NCI-H526 treated with DMSO at 0.1 percent for 48 hours (cell line): ENCODE measurements at regions not wholly inside any gene's neighbourhood (a gene's known extent, or its start where the extent isn't known, plus 50 kb on each side); places are given as distances from the start of the nearest gene placed in this dataset.

Source experiments
- DNase-seq: peaks from one replicate; lab custom pipeline; 2025; lab: John Stamatoyannopoulos, UW

- no peak for DNase-seq
Observed at GRCh38 chr17:15109608-15110007, 155.5 kb downstream of the PMP22 start.

DNA sequence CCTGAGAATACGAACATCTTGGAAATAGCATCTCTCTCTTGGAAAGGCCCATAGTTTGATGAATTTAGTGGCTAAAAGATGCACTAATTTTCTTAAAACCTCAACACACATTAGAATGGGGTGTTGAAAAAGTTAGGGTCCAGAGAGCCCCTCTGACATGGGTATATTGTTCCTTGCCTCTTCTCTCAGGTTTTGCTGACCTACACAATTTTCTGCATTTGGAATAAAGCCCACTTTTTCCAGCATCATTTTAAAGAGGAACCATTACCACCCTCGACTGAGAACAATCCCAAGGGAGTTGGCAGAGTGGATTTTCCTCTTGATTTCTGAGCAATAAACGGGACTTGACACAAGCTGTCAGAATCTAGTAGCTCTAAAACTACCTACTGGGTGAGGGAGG lies 156.1 kb downstream of the PMP22 start:
- DNase-seq = no peak

GRCh38 chr17:15106540-15106939 lies 158.6 kb downstream of the PMP22 start:
- no peak for DNase-seq

DNA sequence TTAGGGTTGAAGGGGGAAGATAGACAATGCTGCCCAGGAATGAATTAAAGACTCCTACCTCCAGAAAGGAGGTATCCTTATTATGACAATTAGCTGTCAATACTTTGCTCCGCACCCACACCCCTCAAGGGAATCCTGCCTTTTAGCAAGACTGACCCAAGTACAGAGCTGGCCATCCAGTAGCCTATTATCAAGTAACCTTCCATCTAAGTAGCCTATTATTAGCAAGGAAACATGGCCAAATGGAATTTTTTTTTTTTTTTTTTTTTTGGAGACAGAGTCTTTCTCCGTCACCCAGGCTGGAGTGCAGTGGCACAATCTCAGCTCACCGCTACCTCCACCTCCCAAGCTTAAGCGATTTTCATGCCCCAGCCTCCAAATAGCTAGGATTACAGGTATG lies 161.3 kb downstream of the PMP22 start:
- no peak for DNase-seq

DNA sequence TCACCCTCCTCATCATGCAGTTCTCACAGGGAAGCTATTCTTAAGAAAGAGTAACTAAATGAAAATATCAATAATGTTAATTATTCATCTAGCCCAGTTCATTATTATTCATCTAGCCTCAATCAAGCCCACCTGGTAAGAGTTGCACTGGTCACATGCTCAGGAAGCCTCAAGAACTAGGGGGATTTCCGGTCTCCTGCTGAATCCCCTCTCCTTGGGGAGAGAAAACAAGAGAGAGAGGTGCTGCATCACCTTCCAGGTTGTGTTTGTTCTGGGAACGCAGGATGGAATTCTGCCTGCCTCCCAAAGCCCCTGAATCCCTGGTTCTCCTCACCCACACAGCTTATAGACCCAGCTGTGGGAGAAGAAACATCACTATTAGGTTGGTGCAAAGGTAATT lies 164.0 kb downstream of the PMP22 start:
- DNase-seq = no peak

- DNase-seq = no peak
Observed at GRCh38 chr17:15096511-15096910, 168.6 kb downstream of the PMP22 start.

DNA sequence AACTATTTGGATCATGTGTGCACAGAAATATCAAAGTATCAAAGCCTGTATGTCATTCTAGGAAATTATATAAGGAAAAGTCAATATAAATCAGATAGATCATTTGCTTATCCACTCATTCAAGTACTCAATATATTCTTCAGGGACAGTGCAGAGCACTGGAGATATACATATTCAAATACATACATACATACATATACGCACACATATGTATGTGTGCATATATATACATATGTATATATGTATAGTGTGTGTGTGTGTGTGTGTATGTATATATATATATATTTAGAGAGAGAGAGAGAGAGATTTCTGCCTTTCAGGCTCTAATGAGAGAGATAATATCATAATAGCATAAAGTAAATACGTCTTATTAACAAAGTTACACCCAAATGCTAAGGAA lies 169.2 kb downstream of the PMP22 start:
- no peak for DNase-seq

- no peak for DNase-seq
Observed at GRCh38 chr17:15092762-15093161, 172.4 kb downstream of the PMP22 start.

DNA sequence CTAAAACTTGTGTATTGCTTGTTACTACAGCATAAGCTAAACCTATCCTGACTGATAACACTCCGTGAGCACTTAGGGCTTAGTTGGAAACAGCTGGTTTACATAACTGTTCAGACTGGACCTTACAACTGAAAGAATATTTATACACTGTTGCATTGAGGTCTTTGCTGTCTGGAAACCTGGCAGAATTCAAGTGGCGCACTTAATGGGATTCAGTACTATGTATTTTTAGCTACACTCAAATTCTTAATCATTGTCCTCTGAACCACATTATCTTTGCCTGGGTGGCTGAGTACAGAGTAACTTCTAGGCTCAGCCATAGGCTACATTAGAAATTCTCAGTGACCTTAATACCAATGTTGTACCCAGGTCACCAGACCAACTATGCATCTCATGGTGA lies 172.9 kb downstream of the PMP22 start:
- no peak for DNase-seq

- no peak for DNase-seq
Observed at GRCh38 chr17:15091825-15092224, 173.3 kb downstream of the PMP22 start.

- no peak for DNase-seq
Observed at GRCh38 chr17:15090533-15090932, 174.6 kb downstream of the PMP22 start.

DNA sequence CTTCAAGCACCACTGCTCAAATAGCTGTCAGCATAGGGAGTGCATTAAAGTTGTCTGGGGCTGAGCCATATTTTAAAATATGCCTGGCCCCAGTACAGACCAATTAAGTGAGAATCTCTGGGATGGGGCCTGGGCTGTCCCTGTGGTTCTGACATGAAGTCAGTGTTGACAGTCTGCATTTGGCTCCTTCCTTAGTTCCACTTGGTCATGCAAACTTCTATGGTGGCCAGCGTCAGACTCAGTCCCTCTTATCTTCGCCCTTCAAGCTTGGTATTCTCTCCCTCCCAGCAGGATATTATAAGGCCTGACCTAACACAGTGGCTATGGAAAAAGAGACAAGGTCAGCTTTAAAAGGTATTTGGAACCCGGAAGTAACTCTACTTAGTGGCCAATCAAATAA lies 177.2 kb downstream of the PMP22 start:
- no peak for DNase-seq

DNA sequence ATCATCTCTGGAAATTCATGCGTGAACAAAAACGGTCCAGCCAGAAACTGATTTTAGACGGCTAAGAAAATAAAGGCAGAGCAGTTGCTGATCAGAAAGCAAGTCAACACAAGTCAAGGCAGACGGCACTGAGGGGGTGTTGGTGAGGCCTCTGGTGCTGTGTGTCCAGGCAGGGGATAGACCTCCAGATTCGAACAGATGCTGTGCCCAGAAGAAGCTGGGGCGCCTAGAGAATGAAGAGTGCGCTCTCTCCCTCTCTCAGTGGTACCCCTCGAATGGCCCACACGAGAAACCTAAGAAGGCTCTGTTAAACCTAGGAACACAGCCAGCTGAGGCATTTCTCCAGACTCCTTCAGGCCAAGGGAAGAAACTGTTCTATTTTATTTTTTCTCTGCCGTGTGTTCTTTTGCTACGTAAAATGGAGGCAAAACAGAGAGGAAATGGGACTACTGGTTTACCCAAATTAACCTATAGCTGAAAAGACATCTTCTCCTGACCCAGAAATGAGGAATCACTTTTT lies 178.3 kb downstream of the PMP22 start:
- DNase-seq = no peak

GRCh38 chr17:15085890-15086677 lies 179.0 kb downstream of the PMP22 start:
- DNase-seq = no peak

- DNase-seq = no peak
Observed at GRCh38 chr17:15083225-15083624, 181.9 kb downstream of the PMP22 start.

- no peak for DNase-seq
Observed at GRCh38 chr17:15081008-15081407, 184.1 kb downstream of the PMP22 start.

GRCh38 chr17:15078570-15078969 lies 186.6 kb downstream of the PMP22 start:
- DNase-seq = no peak

DNA sequence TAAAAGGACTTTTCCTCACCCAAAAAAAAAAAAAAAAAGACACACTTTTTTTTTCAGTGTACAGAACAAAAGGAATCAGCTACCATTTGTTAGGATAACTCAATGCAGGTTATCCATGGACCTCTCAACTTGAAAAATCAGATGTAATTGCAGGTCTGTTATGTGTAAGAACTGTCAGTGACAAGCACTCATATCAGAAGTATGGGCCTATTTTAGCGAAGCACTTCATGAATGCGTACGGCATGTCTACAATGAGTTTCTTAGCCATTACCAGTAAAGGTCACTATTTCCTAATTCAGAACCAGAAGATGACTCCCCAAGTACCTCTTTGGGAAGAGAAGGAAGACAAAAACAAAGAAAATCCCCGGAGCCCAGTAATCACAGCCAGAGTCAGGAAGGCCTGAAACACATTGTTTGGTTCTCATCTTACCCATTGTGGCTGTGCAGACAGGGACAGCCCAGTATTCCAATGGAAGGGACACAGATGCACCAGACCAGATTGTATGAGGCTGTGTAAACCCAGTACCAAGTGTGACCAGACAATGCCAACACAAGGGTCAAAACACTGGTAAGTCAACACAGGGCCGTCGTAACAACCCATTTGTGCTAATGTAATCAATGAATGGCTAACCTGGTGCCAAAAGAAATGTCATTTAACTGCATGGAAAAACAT lies 188.0 kb downstream of the PMP22 start:
- DNase-seq = no peak

- no peak for DNase-seq
Observed at GRCh38 chr17:15051933-15052332, 213.2 kb downstream of the PMP22 start.

GRCh38 chr17:15049795-15050160 lies 215.3 kb downstream of the PMP22 start:
- no peak for DNase-seq

DNA sequence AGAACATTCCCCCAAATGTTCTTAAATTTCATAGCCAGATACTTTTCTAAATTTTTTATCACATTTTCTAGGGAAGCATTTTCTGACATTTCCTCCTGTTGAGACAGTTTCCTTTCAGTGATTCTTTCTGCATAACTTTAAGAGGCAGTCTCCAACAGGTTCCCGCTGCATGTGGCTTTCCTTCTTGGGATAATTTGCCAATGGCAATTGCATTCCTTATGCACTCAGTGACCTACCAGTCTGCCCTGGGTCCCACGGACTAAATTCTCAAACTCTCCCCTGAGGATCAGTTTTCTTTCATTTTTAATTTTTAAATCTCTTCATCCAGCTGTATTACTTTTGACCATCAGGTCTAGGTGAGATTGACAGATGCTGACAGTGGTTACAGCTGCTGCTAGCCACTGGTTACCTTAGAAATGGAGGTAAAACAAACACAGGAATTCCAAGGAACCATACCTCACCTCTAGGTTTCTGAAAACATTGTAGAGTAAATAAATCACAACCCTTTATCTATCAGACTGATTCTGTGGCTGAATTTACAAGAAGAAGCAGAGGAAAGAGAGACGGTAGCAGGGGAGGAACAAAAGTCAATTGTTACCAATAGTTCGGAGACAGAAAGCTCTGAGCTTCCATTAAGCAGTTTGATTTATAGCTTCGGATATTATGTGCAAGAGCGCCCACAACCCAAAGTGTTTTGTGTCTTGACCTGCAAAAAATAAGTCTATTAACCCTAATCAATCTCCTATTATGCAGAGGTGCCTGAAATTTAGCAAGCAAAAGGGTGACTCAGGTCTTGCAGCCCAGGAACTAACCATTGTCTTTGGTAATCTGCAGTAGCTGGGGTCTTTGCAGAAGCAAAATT lies 216.0 kb downstream of the PMP22 start:
- no peak for DNase-seq

- no peak for DNase-seq
Observed at GRCh38 chr17:15048381-15048780, 216.7 kb downstream of the PMP22 start.

DNA sequence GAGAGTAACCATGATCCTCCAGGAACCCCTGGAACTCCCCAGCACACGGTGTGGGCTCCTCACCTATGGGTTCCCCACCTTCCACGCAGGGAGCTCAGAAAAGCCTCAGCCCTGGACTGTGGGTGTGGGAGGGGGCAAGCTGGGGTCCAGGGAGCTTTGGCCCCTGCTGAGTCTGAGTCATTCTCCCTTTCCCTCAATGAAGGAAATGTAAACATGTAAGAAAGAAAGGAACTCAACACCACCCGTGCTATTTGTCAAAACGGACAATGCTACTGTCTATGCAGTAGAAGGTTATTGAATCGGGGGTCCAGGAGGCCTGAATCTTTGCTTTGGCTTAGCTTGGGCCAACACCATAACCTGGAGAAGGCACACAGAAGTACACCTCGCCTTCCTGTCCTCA lies 222.8 kb downstream of the PMP22 start:
- DNase-seq = no peak
